A673 (cell line): ENCODE measurements at regions not wholly inside any gene's neighbourhood (a gene's known extent, or its start where the extent isn't known, plus 50 kb on each side); places are given as distances from the start of the nearest gene placed in this dataset.
"Not testable (repeated sequence)": the region's sequence is repeated elsewhere in the genome, so short reads cannot be mapped to it uniquely, and the experiment has no call there.

ENCODE experiments used
- BruUV-seq: library from RNA; stranded (reverse); fragments of 400-500 nt; replicated peaks from 2 replicates; lab custom pipeline; 2021; lab: Mats Ljungman, UMichigan
- CTCF ChIA-PET: fragments of 300-600 bp; sonication (Branson Sonifier 250); formaldehyde crosslinking; loops from one replicate; lab custom pipeline; 2022; ENCODE audit warnings: antibody characterized with exemption; lab: Charles Lee
- POLR2A ChIA-PET: fragments of 300-600 bp; sonication (Branson Sonifier 250); formaldehyde crosslinking; loops from one replicate; lab custom pipeline; 2022; ENCODE audit warnings: antibody characterized with exemption; ENCODE audit not compliant: low non-redundant PET; lab: Charles Lee
- DNase-seq: peaks from one replicate; pipeline ENCODE4 v3.0.0-alpha.2; 2015; ENCODE audit warnings: low spot score
- H3K27ac ChIP-seq: fragments of 200-600 bp; sonication (generic); 2 replicates; pipeline ENCODE4 v1.5.1; 2016; ENCODE audit warnings: mixed run types, low read depth, mild to moderate bottlenecking, mixed read lengths, antibody characterized with exemption, low read length; ENCODE audit not compliant: poor library complexity, severe bottlenecking
- H3K27me3 ChIP-seq: fragments of 200-600 bp; sonication (generic); replicated peaks from 2 replicates; pipeline ENCODE4 v1.6.1; 2017; ENCODE audit warnings: mixed run types, low read depth, mild to moderate bottlenecking, mixed read lengths, antibody characterized with exemption, low read length; ENCODE audit not compliant: insufficient read depth, poor library complexity
- H3K36me3 ChIP-seq: fragments of 200-600 bp; sonication (generic); 2 replicates; pipeline ENCODE4 v1.6.1; 2016; ENCODE audit warnings: mixed run types, mild to moderate bottlenecking, mixed read lengths, antibody characterized with exemption, low read length; ENCODE audit not compliant: insufficient read depth, poor library complexity, severe bottlenecking
- H3K4me1 ChIP-seq: fragments of 200-600 bp; sonication (generic); 2 replicates; pipeline ENCODE4 v1.6.1; 2017; ENCODE audit warnings: mixed run types, mild to moderate bottlenecking, mixed read lengths, antibody characterized with exemption, low read length; ENCODE audit not compliant: insufficient read depth, poor library complexity, severe bottlenecking
- H3K4me3 ChIP-seq: fragments of 200-600 bp; sonication (generic); 2 replicates; pipeline ENCODE4 v1.5.1; 2016; ENCODE audit warnings: low read depth, mixed run types, mild to moderate bottlenecking, mixed read lengths, low read length; ENCODE audit not compliant: poor library complexity, severe bottlenecking
- H3K9me3 ChIP-seq: fragments of 200-600 bp; sonication (generic); 2 replicates; pipeline ENCODE4 v1.6.1; 2016; ENCODE audit warnings: mixed run types, low read depth, mild to moderate bottlenecking, mixed read lengths, antibody characterized with exemption, low read length; ENCODE audit not compliant: poor library complexity, severe bottlenecking
- EZH2 ChIP-seq: fragments of 200-600 bp; sonication (generic); IDR thresholded peaks from 2 replicates; pipeline ENCODE4 v1.6.1; 2017; ENCODE audit warnings: borderline replicate concordance, low read depth, mild to moderate bottlenecking, mixed read lengths, antibody characterized with exemption, low read length; ENCODE audit not compliant: poor library complexity, severe bottlenecking
- intact Hi-C: fragments of 100-400 bp; cut with micrococcal nuclease; formaldehyde crosslinking; loops from one replicate; pipeline ENCODE4 v1.10.0; 2022; ENCODE audit not compliant: unreplicated experiment
- TF ChIP-seq, protein P1 (sequence below): fragments of 300-800, 200-600 bp; sonication (generic); conservative IDR thresholded peaks from 2 replicates; pipeline ENCODE4 v1.5.1; 2017; ENCODE audit warnings: low read depth, mild to moderate bottlenecking, antibody characterized with exemption, low read length, moderate library complexity, mixed read lengths

- intact Hi-C loops = no loop called here
- no TSS peak for BruUV-seq
- TF ChIP-seq, protein P1, sequence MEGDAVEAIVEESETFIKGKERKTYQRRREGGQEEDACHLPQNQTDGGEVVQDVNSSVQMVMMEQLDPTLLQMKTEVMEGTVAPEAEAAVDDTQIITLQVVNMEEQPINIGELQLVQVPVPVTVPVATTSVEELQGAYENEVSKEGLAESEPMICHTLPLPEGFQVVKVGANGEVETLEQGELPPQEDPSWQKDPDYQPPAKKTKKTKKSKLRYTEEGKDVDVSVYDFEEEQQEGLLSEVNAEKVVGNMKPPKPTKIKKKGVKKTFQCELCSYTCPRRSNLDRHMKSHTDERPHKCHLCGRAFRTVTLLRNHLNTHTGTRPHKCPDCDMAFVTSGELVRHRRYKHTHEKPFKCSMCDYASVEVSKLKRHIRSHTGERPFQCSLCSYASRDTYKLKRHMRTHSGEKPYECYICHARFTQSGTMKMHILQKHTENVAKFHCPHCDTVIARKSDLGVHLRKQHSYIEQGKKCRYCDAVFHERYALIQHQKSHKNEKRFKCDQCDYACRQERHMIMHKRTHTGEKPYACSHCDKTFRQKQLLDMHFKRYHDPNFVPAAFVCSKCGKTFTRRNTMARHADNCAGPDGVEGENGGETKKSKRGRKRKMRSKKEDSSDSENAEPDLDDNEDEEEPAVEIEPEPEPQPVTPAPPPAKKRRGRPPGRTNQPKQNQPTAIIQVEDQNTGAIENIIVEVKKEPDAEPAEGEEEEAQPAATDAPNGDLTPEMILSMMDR = no peak
- Histone ChIP-seq H3K9me3 (no peaks in the 10 kb centered on the region), H3K27me3 (no peaks in the 10 kb centered on the region), H3K4me1 (no peaks in the 10 kb centered on the region), H3K4me3 (no peak overlapping the region), H3K36me3 (no peaks in the 10 kb centered on the region), H3K27ac (no peak overlapping the region)
- ChIA-PET POLR2A (no interaction called here), CTCF (no interaction called here)
- no peak for DNase-seq
Measured at GRCh38 chr11:22536071-22536470, 89.6 kb downstream of the FANCF start.

DNA sequence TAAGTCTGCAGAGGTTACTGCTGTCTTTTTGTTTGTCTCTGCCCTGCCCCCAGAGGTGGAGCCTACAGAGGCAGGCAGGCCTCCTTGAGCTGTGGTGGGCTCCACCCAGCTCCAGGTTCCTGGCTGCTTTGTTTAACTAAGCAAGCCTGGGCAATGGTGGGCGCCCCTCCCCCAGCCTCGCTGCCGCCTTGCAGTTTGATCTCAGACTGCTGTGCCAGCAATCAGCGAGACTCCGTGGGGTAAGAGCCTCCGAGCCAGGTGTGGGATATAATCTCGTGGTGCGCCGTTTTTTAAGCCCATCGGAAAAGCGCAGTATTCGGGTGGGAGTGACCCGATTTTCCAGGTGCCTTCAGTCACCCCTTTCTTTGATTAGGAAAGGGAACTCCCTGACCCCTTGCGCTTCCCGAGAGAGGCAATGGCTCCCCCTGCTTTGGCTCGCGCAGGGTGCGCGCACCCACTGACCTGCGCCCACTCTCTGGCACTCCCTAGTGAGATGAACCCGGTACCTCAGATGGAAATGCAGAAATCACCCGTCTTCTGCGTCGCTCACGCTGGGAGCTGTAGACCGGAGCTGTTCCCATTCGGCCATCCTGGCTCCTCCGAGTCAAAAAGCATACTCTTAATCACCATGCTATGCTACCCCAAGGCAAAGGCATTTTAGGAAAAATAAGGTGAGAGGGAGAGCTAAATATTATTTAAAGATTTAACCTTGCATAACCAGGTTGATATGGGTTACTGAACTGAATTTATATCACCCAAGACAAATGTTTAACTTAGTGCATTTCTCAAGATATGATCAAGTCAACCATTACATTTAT is 96.8 kb downstream of the FANCF start:
- H3K4me3 ChIP-seq, H3K36me3 ChIP-seq, H3K27me3 ChIP-seq, H3K27ac ChIP-seq, BruUV-seq, DNase-seq, CTCF ChIA-PET, intact Hi-C loops, H3K9me3 ChIP-seq, H3K4me1 ChIP-seq, POLR2A ChIA-PET: not testable (repeated sequence)

DNA sequence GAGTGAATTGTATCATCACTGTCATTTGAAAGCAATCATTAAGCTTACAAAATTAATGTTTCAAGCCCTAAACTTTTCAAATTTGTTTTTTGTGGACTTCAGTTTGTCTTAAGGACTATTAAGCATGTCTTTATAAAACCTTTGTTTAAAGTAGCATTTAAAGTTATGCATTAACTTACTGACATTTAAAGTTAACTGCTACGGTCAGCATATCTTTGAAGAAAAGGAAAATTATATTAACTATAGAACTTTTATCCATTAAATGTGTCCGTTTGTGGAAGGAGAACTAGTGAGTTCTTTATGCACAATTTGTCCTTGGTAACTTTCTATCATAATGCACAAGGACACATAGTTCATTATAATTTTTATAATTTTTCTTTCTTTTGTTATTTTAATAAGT is 103.4 kb downstream of the FANCF start:
- no peak overlapping the region for H3K4me3 ChIP-seq
- ChIA-PET CTCF (no interaction called here), POLR2A (no interaction called here)
- intact Hi-C loops = no loop called here
- H3K4me1 ChIP-seq = no peaks in the 10 kb centered on the region
- no TSS peak for BruUV-seq
- no peak for DNase-seq
- TF ChIP-seq EZH2 = no peak
- TF ChIP-seq, protein P1 = no peak
- no peaks in the 10 kb centered on the region for H3K9me3 ChIP-seq
- H3K27me3 ChIP-seq = no peaks in the 10 kb centered on the region
- no peaks in the 10 kb centered on the region for H3K36me3 ChIP-seq
- no peak overlapping the region for H3K27ac ChIP-seq

DNA sequence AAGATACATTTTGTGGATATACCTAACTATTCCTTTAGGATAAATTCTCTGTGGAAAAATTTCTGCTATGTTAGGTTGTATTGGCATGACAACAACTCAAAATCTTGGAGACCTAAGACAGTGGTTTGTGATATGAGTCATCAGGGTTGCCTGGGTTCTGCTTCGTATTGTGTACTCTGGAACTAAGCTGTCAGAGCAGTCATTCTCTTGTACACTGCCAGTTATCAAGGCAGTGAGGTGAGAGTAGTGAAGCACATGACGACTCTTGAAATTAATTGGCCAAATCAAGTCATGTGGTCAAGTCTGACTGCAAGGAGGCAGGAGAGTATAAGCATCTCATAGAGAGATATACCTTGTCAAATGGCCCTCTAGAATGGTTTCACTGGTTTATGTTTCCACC is 104.4 kb downstream of the FANCF start:
- intact Hi-C loops = no loop called here
- H3K36me3 ChIP-seq = no peaks in the 10 kb centered on the region
- no TSS peak for BruUV-seq
- H3K4me1 ChIP-seq = no peaks in the 10 kb centered on the region
- no peaks in the 10 kb centered on the region for H3K27me3 ChIP-seq
- TF ChIP-seq EZH2 = no peak
- TF ChIP-seq, protein P1 = no peak
- CTCF ChIA-PET = no interaction called here
- no peak overlapping the region for H3K27ac ChIP-seq
- H3K9me3 ChIP-seq = no peaks in the 10 kb centered on the region
- peak; percentile 4 for DNase-seq
- POLR2A ChIA-PET = no interaction called here
- no peak overlapping the region for H3K4me3 ChIP-seq
